H1 (cell line): ENCODE measurements at regions not wholly inside any gene's neighbourhood (a gene's known extent, or its start where the extent isn't known, plus 50 kb on each side); places are given as distances from the start of the nearest gene placed in this dataset.

ENCODE experiments used
- CHD2 ChIP-seq: IDR thresholded peaks from 2 replicates; pipeline ENCODE4 v1.6.1; 2012; ENCODE audit warnings: low read length, improper control_type of control experiment
- CHD7 ChIP-seq: fragments of 300-600 bp; sonication (generic); IDR thresholded peaks from 2 replicates; pipeline ENCODE4 v1.7.1; 2012; ENCODE audit warnings: low read length, moderate library complexity, mild to moderate bottlenecking, inconsistent platforms; ENCODE audit not compliant: insufficient replicate concordance
- KDM4A ChIP-seq: IDR thresholded peaks from one replicate; pipeline ENCODE4 v1.7.1; 2012; ENCODE audit warnings: low read depth, mild to moderate bottlenecking, moderate library complexity, low read length, inconsistent platforms; ENCODE audit not compliant: severe bottlenecking
- TAF7 ChIP-seq: optimal IDR thresholded peaks from 2 replicates; pipeline ENCODE3; 2011; ENCODE audit warnings: low read depth, mild to moderate bottlenecking, inconsistent platforms, low read length, moderate library complexity, borderline replicate concordance
- TEAD4 ChIP-seq: IDR thresholded peaks from 2 replicates; pipeline ENCODE4 v1.6.1; 2012; ENCODE audit warnings: low read depth, low read length, inconsistent platforms, mixed read lengths

GRCh38 chr2:239600001-239600593 lies 199.3 kb upstream of the HDAC4 start (continued):
- TF ChIP-seq TAF7 (no peak), CHD7 (no peak), KDM4A (no peak), TEAD4 (no peak), CHD2 (no peak)
